ENCODE measurements at regions not wholly inside any gene's neighbourhood (a gene's known extent, or its start where the extent isn't known, plus 50 kb on each side); places are given as distances from the start of the nearest gene placed in this dataset.

DNA sequence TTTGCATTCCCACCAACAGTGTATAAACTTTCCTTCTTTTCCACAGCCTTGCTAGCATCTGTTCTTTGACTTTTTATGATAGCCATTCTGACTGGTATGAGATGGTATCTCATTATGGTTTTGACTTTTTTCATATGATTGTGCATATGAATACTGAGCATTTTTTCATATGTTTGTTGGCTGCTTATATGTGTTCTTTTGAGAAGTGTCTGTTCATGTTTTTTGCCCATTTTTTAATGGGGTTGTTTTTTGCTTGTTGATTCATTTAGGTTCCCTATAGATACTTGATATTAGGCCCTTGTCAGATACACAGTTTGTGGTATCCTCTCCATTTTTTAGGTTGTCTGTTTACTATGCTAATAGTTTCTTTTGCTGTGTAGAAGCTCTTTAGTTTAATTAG is 185.8 kb upstream of the SPAG17 start:
- TF ChIP-seq, protein P1, sequence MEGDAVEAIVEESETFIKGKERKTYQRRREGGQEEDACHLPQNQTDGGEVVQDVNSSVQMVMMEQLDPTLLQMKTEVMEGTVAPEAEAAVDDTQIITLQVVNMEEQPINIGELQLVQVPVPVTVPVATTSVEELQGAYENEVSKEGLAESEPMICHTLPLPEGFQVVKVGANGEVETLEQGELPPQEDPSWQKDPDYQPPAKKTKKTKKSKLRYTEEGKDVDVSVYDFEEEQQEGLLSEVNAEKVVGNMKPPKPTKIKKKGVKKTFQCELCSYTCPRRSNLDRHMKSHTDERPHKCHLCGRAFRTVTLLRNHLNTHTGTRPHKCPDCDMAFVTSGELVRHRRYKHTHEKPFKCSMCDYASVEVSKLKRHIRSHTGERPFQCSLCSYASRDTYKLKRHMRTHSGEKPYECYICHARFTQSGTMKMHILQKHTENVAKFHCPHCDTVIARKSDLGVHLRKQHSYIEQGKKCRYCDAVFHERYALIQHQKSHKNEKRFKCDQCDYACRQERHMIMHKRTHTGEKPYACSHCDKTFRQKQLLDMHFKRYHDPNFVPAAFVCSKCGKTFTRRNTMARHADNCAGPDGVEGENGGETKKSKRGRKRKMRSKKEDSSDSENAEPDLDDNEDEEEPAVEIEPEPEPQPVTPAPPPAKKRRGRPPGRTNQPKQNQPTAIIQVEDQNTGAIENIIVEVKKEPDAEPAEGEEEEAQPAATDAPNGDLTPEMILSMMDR (IDR thresholded peaks at IDR 0.05) = no peak
- TF ChIP-seq POLR2A (IDR thresholded peaks at IDR 0.05) (no peak), EP300 (IDR thresholded peaks at IDR 0.05) (no peak)
